PFSK-1 (cell line): ENCODE measurements at regions not wholly inside any gene's neighbourhood (a gene's known extent, or its start where the extent isn't known, plus 50 kb on each side); places are given as distances from the start of the nearest gene placed in this dataset.

Experiments
- FOXP2 ChIP-seq: optimal IDR thresholded peaks from 2 replicates; pipeline ENCODE3; 2011; ENCODE audit warnings: borderline replicate concordance, control low read depth, inconsistent platforms; ENCODE audit not compliant: insufficient read depth; ENCODE audit errors: extremely low read length, extremely low read depth
- POLR2AphosphoS5 ChIP-seq: IDR thresholded peaks from 2 replicates; pipeline ENCODE4 v1.6.1; 2012; ENCODE audit warnings: low read depth, mild to moderate bottlenecking, control low read depth, low read length, moderate library complexity
- REST ChIP-seq, 2 experiments: IDR thresholded peaks; 2 replicates each; pipeline versions ENCODE4 v1.6.1 to v1.8.0; 2011 to 2012; ENCODE audit warnings: low read depth in 2 of 2, low read length in 2 of 2, control low read depth in 1 of 2, inconsistent platforms in 1 of 2, mild to moderate bottlenecking in 1 of 2, moderate library complexity in 1 of 2; ENCODE audit not compliant: insufficient read depth in 1 of 2
- TAF1 ChIP-seq: IDR thresholded peaks from 2 replicates; pipeline ENCODE4 v1.6.1; 2012; ENCODE audit warnings: low read length, control low read depth, borderline replicate concordance; ENCODE audit not compliant: insufficient read depth

- TF ChIP-seq REST (IDR thresholded peaks at IDR 0.05; ENCODE audit: insufficient read depth in 1 of 2, low read depth in 2 of 2, low read length in 2 of 2) (no peak), POLR2AphosphoS5 (no peak), FOXP2 (no peak), TAF1 (no peak)
Measured at GRCh38 chr18:73750052-73750451, 397.6 kb downstream of the FBXO15 start.
